ENCODE measurements at regions not wholly inside any gene's neighbourhood (a gene's known extent, or its start where the extent isn't known, plus 50 kb on each side); places are given as distances from the start of the nearest gene placed in this dataset.

- no CpG with 5 or more reads among the region's 6 CpGs for WGBS (ENCODE audit: extremely low coverage, insufficient read length, low lambda C conversion rate)
- DNase-seq, result no peak
- Histone ChIP-seq H3K4me2 (ENCODE audit: insufficient read depth, insufficient read length, low read length) (no peak overlapping the region), H4K91ac (ENCODE audit: insufficient read length, low read depth, low read length) (no peak overlapping the region), H2BK15ac (ENCODE audit: low read depth, low read length) (no peak overlapping the region), H3K23ac (ENCODE audit: insufficient read length, low read depth, low read length) (no peak overlapping the region), H3K27ac (ENCODE audit: insufficient read length, low read depth, low read length) (no peak overlapping the region), H3K56ac (ENCODE audit: insufficient read length, low read depth, low read length) (no peak overlapping the region), H2BK5ac (ENCODE audit: insufficient read length, low read length) (no peak overlapping the region), H4K5ac (ENCODE audit: insufficient read length, low read depth, low read length) (no peak overlapping the region), H2BK120ac (ENCODE audit: low read depth, low read length, poor library complexity, severe bottlenecking) (no peak overlapping the region), H3K9me3 (ENCODE audit: control insufficient read depth, low read depth, low read length) (no peaks in the 10 kb centered on the region), H3K9ac (ENCODE audit: extremely low read depth, insufficient read length, low read length) (no peak overlapping the region), H4K20me1 (ENCODE audit: control insufficient read depth, insufficient read depth, insufficient read length) (no peaks in the 10 kb centered on the region), H3K18ac (ENCODE audit: insufficient read length, low read depth, low read length) (no peak overlapping the region), H4K8ac (replicated peaks; ENCODE audit: insufficient read length, low read depth, low read length) (no peak overlapping the region), H3K27me3 (ENCODE audit: insufficient read depth, low read length) (no peaks in the 10 kb centered on the region), H3K4ac (ENCODE audit: low read depth, low read length) (no peak overlapping the region), H3K4me1 (ENCODE audit: insufficient read depth, low read length) (no peaks in the 10 kb centered on the region), H2AK5ac (ENCODE audit: insufficient read length, low read length) (no peak overlapping the region), H3K23me2 (ENCODE audit: insufficient read length, low read depth, low read length, poor library complexity, severe bottlenecking) (no peaks in the 10 kb centered on the region), H3K79me1 (ENCODE audit: insufficient read depth, low read depth, low read length, poor library complexity, severe bottlenecking) (no peaks in the 10 kb centered on the region), H2BK20ac (ENCODE audit: low read depth, low read length, poor library complexity, severe bottlenecking) (no peak overlapping the region), H3K14ac (ENCODE audit: insufficient read depth, low read length) (no peak overlapping the region), H3T11ph (ENCODE audit: low read length) (no peak overlapping the region), H3K79me2 (ENCODE audit: insufficient read depth, low read length) (no peaks in the 10 kb centered on the region), H2BK12ac (ENCODE audit: insufficient read length, low read depth, low read length) (no peak overlapping the region), H2AFZ (ENCODE audit: low read length) (no peak overlapping the region)
- H3K36me3 Mint-ChIP-seq (ENCODE audit: insufficient read depth in 1 of 3, low read depth in 3 of 3), result peaks cover 0 to 11% (median 2%) of the 10 kb centered on the region in 3 experiments; a peak in 4 of 7 replicates
- H3K4me1 Mint-ChIP-seq, result peaks cover 0 to 3% of the 10 kb centered on the region in 2 experiments; a peak in 1 of 4 replicates
- H3K27me3 Mint-ChIP-seq (ENCODE audit: low read depth), result no peaks in the 10 kb centered on the region
- TF ChIP-seq CTCF (conservative IDR thresholded peaks at IDR 0.05), result no peak
- peaks cover 2 to 4% of the 10 kb centered on the region in 2 experiments; a peak in 4 of 5 replicates for H3K9me3 Mint-ChIP-seq
- no peak overlapping the region for H3K27ac Mint-ChIP-seq
- H3K4me3 Mint-ChIP-seq, result no peak overlapping the region
Measured at GRCh38 chr3:103002425-103003176, 567.8 kb downstream of the ZPLD1 start.
